ENCODE measurements at regions not wholly inside any gene's neighbourhood (a gene's known extent, or its start where the extent isn't known, plus 50 kb on each side); places are given as distances from the start of the nearest gene placed in this dataset.

DNA sequence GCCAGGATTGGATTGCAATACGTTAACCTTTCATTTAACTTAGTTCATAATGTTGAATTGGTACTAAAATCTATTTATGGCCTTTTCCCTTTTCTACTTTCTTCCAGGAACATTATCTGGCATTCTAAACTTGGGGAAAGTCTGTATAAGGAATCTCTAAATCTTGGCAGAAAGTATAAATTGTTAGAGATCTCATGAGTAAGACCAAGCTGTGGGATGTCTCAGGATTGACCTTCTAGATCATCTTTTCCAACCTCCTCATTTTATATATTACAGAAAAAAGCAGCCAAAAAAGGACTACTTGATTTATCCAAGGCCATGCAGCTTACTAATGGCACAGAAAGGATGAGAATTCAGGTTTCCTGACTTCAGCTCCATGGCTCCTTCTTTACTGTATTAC lies 598.3 kb downstream of the INHBA start:
- Histone ChIP-seq H3K36me3 (ENCODE audit: control insufficient read depth, insufficient read depth, low read length) (no peaks in the 10 kb centered on the region), H3K27ac (ENCODE audit: low read depth, low read length) (no peak overlapping the region), H3K27me3 (ENCODE audit: control insufficient read depth, insufficient read depth, low read length) (no peaks in the 10 kb centered on the region), H3K9me3 (ENCODE audit: control insufficient read depth, insufficient read depth, low read length) (no peaks in the 10 kb centered on the region), H3K4me1 (ENCODE audit: control insufficient read depth, insufficient read depth, low read length) (no peaks in the 10 kb centered on the region), H3K4me3 (ENCODE audit: low read depth, low read length) (no peak overlapping the region)
- WGBS (ENCODE audit: insufficient coverage): no CpG with 5 or more reads among the region's 1 CpG
- DNase-seq (ENCODE audit: low read depth in 4 of 6, low spot score in 6 of 6): no peak

DNA sequence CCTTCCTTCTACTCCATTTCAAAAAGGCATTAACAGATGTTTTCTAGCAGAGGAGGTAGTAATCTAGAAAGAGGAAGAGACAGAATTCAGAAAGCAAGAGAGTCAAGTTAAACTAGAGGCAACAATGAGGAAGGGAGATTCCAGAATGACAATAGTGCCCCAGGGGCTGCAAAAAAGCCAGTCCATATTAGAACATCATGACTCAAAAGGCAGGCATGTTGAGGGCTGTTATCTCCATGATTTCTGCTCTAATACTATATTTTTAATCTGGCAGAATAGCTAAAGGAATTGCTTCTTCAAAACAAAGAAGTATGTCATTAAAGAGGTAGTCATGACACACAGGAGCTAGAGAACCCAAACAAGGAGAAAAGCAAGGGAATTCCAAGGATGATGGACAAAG lies 599.6 kb downstream of the INHBA start:
- H3K36me3 ChIP-seq (ENCODE audit: control insufficient read depth, insufficient read depth, low read length): no peaks in the 10 kb centered on the region
- DNase-seq (ENCODE audit: low read depth in 4 of 6, low spot score in 6 of 6): no peak
- H3K4me1 ChIP-seq (ENCODE audit: control insufficient read depth, insufficient read depth, low read length): no peaks in the 10 kb centered on the region
- no peak overlapping the region for H3K27ac ChIP-seq (ENCODE audit: low read depth, low read length)
- H3K9me3 ChIP-seq (ENCODE audit: control insufficient read depth, insufficient read depth, low read length): no peaks in the 10 kb centered on the region
- no peaks in the 10 kb centered on the region for H3K27me3 ChIP-seq (ENCODE audit: control insufficient read depth, insufficient read depth, low read length)
- H3K4me3 ChIP-seq (ENCODE audit: low read depth, low read length): no peak overlapping the region

DNA sequence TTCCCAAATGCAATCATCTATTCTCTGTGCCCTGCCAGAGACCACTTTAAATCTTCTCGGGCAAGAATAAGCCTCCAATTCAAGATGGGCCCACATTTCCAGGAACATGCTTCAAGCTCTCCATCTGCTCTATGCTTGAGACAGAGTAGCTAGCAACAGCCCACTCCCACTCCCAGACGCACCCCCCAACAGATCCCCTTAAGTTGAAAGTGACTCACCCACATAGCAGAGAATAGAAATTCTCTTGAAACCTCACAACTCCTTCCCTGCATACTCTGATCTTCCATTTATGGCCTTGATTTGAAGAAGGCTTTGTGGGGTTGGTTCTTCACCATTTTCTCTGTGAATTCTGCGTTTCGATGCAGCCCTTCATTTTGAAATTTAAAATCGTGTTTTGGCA lies 604.0 kb downstream of the INHBA start:
- Histone ChIP-seq H3K4me1 (ENCODE audit: control insufficient read depth, insufficient read depth, low read length) (no peaks in the 10 kb centered on the region), H3K36me3 (ENCODE audit: control insufficient read depth, insufficient read depth, low read length) (no peaks in the 10 kb centered on the region), H3K27ac (ENCODE audit: low read depth, low read length) (no peak overlapping the region), H3K27me3 (ENCODE audit: control insufficient read depth, insufficient read depth, low read length) (no peaks in the 10 kb centered on the region), H3K4me3 (ENCODE audit: low read depth, low read length) (no peak overlapping the region), H3K9me3 (ENCODE audit: control insufficient read depth, insufficient read depth, low read length) (no peaks in the 10 kb centered on the region)
- 73% methylated on average over 1 of the region's 5 CpGs for WGBS (ENCODE audit: insufficient coverage)
- DNase-seq (ENCODE audit: low read depth in 4 of 6, low spot score in 6 of 6): no peak

DNA sequence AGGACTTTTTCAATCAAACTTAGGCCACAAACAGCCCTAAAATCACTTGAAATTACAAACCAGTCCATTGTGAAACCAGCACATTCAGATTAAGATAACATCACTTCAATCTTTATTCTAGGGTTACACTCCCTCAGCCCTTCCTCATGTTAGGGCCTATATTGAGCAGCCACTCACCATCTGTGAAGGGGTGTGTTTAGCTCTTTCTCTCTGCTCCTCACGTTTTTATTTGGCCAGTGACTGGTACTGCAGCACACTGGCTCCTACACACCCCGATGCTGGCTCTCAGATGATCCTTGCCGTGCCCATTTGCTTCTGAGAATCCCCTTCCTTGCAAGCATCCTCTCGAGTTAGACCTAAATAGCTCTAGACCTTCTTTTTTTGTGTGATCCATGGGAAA lies 604.5 kb downstream of the INHBA start:
- Histone ChIP-seq H3K27me3 (ENCODE audit: control insufficient read depth, insufficient read depth, low read length) (no peaks in the 10 kb centered on the region), H3K27ac (ENCODE audit: low read depth, low read length) (no peak overlapping the region), H3K4me1 (ENCODE audit: control insufficient read depth, insufficient read depth, low read length) (no peaks in the 10 kb centered on the region), H3K9me3 (ENCODE audit: control insufficient read depth, insufficient read depth, low read length) (no peaks in the 10 kb centered on the region), H3K4me3 (ENCODE audit: low read depth, low read length) (no peak overlapping the region), H3K36me3 (ENCODE audit: control insufficient read depth, insufficient read depth, low read length) (no peaks in the 10 kb centered on the region)
- 59% methylated on average over 4 of the region's 4 CpGs for WGBS (ENCODE audit: insufficient coverage)
- DNase-seq (ENCODE audit: low read depth in 4 of 6, low spot score in 6 of 6): no peak

DNA sequence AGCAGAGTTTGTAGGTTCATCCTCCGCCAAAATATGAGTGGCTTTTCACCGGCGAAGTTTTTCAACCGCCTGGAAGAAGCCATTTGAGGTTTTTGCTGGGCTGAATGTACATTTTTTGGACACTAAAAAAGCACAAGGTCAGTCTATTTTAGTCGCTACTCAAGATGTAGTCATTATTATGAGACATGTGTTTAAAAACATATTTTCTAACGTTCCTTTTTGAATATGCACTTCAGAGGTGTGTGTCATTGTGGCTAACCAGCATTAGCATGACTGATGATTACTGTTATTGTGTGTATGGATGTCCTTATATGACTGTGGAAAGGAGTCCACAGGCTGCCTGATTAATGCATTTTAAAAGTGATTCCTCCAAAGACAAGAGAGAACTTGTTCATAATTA lies 605.4 kb downstream of the INHBA start:
- no peaks in the 10 kb centered on the region for H3K9me3 ChIP-seq (ENCODE audit: control insufficient read depth, insufficient read depth, low read length)
- H3K27ac ChIP-seq (ENCODE audit: low read depth, low read length): no peak overlapping the region
- no peaks in the 10 kb centered on the region for H3K27me3 ChIP-seq (ENCODE audit: control insufficient read depth, insufficient read depth, low read length)
- WGBS (ENCODE audit: insufficient coverage): 96% methylated on average over 5 of the region's 6 CpGs
- H3K4me1 ChIP-seq (ENCODE audit: control insufficient read depth, insufficient read depth, low read length): no peaks in the 10 kb centered on the region
- no peaks in the 10 kb centered on the region for H3K36me3 ChIP-seq (ENCODE audit: control insufficient read depth, insufficient read depth, low read length)
- DNase-seq (ENCODE audit: low read depth in 4 of 6, low spot score in 6 of 6): no peak
- H3K4me3 ChIP-seq (ENCODE audit: low read depth, low read length): no peak overlapping the region

DNA sequence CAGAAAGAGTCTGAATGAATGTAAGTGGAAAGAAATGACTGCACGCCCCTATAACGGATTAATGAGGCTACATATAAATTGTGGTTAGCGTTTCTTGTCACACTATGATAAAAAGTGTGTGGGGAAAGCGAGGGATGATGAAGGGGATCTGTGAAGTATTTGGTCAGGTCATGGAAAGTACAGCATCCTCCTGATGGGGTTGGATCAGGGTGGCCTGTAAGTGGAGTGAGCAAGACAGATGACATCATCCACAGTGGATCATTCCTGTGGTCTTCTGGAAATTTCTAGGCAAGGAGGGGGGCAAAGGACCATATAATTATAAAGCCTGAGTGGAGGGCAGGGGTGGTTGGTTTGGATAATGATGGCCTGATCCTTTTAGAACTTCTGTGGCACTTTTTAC lies 606.0 kb downstream of the INHBA start:
- Histone ChIP-seq H3K27ac (ENCODE audit: low read depth, low read length) (no peak overlapping the region), H3K36me3 (ENCODE audit: control insufficient read depth, insufficient read depth, low read length) (no peaks in the 10 kb centered on the region), H3K4me3 (ENCODE audit: low read depth, low read length) (no peak overlapping the region), H3K27me3 (ENCODE audit: control insufficient read depth, insufficient read depth, low read length) (no peaks in the 10 kb centered on the region), H3K4me1 (ENCODE audit: control insufficient read depth, insufficient read depth, low read length) (no peaks in the 10 kb centered on the region), H3K9me3 (ENCODE audit: control insufficient read depth, insufficient read depth, low read length) (no peaks in the 10 kb centered on the region)
- 88% methylated on average over 4 of the region's 4 CpGs for WGBS (ENCODE audit: insufficient coverage)
- DNase-seq (ENCODE audit: low read depth in 4 of 6, low spot score in 6 of 6): no peak

DNA sequence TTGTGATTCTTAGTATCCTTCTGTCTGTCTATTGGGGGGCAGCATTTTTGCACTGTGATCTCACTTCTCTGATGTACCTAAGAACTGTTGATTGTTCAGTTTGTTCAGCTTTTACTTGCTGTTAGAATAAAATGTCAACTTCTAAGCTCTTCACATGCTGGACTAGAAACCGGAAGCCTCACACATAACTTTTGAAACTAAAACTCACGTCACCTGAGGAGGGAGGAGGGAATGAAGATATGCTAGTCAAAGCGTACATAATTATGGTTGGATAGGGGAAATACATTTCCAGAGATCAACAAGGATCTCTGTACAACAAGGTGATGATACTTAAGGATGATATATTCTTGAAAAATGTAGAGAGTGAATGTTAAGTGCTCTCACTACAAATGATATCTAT lies 609.7 kb downstream of the INHBA start:
- H3K9me3 ChIP-seq (ENCODE audit: control insufficient read depth, insufficient read depth, low read length): no peaks in the 10 kb centered on the region
- no CpG with 5 or more reads among the region's 3 CpGs for WGBS (ENCODE audit: insufficient coverage)
- no peaks in the 10 kb centered on the region for H3K27me3 ChIP-seq (ENCODE audit: control insufficient read depth, insufficient read depth, low read length)
- H3K4me1 ChIP-seq (ENCODE audit: control insufficient read depth, insufficient read depth, low read length): no peaks in the 10 kb centered on the region
- no peak for DNase-seq (ENCODE audit: low read depth in 4 of 6, low spot score in 6 of 6)
- no peak overlapping the region for H3K4me3 ChIP-seq (ENCODE audit: low read depth, low read length)
- no peak overlapping the region for H3K27ac ChIP-seq (ENCODE audit: low read depth, low read length)
- no peaks in the 10 kb centered on the region for H3K36me3 ChIP-seq (ENCODE audit: control insufficient read depth, insufficient read depth, low read length)

DNA sequence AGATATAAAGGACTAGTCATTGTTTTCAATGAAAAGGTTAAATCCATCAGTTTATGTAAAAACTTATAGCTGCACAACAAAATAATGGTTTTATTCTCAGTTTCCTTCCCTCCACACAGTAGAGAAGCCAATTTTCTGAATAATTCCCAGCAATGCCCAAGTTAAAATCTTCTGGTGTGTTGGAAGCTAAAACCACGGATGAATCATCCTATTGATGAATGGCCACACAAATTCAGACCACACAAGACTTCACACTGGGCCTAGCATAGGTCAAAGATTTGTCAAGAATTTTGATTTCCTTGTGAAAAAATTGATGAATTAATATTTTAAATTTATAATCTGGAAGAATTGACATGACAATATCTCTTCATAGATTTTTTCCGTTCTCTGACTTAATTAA lies 617.6 kb downstream of the INHBA start:
- Histone ChIP-seq H3K4me1 (ENCODE audit: control insufficient read depth, insufficient read depth, low read length) (no peaks in the 10 kb centered on the region), H3K36me3 (ENCODE audit: control insufficient read depth, insufficient read depth, low read length) (no peaks in the 10 kb centered on the region), H3K4me3 (ENCODE audit: low read depth, low read length) (no peak overlapping the region), H3K9me3 (ENCODE audit: control insufficient read depth, insufficient read depth, low read length) (no peaks in the 10 kb centered on the region), H3K27me3 (ENCODE audit: control insufficient read depth, insufficient read depth, low read length) (no peaks in the 10 kb centered on the region), H3K27ac (ENCODE audit: low read depth, low read length) (no peak overlapping the region)
- WGBS (ENCODE audit: insufficient coverage): no CpG with 5 or more reads among the region's 2 CpGs
- no peak for DNase-seq (ENCODE audit: low read depth in 4 of 6, low spot score in 6 of 6)

DNA sequence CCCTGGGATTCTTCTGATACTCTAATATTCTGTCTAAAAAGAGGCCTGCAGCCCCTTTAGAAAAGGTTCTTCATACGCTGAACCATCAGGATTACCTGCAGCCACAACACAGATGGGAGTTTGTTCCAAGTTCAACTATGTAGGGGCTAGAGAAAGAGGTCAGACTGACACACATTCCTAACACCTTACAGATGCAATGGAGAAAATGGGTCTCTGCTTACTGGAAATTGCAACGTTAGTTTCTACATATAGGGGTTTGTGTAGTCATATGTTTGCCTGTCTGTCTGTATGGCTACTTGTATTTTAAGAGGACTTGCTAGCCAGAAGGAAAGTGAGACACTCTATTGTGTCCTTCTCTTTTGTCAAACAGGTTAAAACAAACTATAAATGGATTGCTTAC lies 618.5 kb downstream of the INHBA start:
- DNase-seq (ENCODE audit: low read depth in 4 of 6, low spot score in 6 of 6): no peak
- Histone ChIP-seq H3K4me3 (ENCODE audit: low read depth, low read length) (no peak overlapping the region), H3K36me3 (ENCODE audit: control insufficient read depth, insufficient read depth, low read length) (no peaks in the 10 kb centered on the region), H3K27ac (ENCODE audit: low read depth, low read length) (no peak overlapping the region), H3K4me1 (ENCODE audit: control insufficient read depth, insufficient read depth, low read length) (no peaks in the 10 kb centered on the region), H3K27me3 (ENCODE audit: control insufficient read depth, insufficient read depth, low read length) (no peaks in the 10 kb centered on the region), H3K9me3 (ENCODE audit: control insufficient read depth, insufficient read depth, low read length) (no peaks in the 10 kb centered on the region)
- no CpG with 5 or more reads among the region's 2 CpGs for WGBS (ENCODE audit: insufficient coverage)

DNA sequence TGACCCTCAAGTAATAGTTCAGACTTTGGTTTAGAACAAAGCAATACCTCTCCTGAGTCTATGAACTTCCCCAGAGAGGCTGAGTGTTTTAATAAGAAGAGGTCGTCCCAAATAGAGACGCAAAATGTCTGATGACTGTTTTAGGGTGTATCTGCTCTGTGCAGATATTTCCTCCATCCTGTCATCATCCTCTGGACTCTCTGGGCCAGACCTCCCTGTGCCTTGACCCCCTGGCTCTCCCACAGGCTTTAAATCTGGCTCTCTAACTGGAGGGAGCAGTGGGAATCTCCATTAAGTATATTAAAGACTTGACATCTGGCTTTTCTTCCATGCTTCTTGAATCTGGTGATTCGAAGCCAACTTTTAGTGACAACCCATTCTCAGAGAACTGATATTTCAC lies 633.3 kb downstream of the INHBA start:
- Histone ChIP-seq H3K4me1 (ENCODE audit: control insufficient read depth, insufficient read depth, low read length) (no peaks in the 10 kb centered on the region), H3K27ac (ENCODE audit: low read depth, low read length) (no peak overlapping the region), H3K27me3 (ENCODE audit: control insufficient read depth, insufficient read depth, low read length) (no peaks in the 10 kb centered on the region), H3K4me3 (ENCODE audit: low read depth, low read length) (no peak overlapping the region), H3K36me3 (ENCODE audit: control insufficient read depth, insufficient read depth, low read length) (no peaks in the 10 kb centered on the region), H3K9me3 (ENCODE audit: control insufficient read depth, insufficient read depth, low read length) (no peaks in the 10 kb centered on the region)
- DNase-seq (ENCODE audit: low read depth in 4 of 6, low spot score in 6 of 6): no peak
- WGBS (ENCODE audit: insufficient coverage): no CpG with 5 or more reads among the region's 3 CpGs

DNA sequence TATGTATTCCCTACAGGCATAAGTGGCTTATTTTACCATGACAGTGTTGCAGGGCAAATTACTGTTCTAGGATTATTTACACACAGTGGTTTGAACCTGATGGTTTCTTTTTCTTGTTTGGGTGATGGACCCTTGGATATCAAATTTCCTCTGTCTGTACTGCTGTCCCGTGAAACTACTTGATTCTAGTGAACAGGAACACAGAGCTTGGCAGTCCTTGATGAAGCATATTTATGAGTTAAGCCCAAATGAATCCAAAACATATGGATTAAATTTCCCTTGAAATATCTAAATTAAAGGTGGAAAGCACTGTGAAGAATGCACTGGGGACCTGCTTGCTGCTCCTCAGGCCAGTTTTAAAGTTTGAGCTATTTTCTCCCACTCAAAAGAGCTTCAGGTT lies 635.3 kb downstream of the INHBA start:
- no peak overlapping the region for H3K27ac ChIP-seq (ENCODE audit: low read depth, low read length)
- WGBS (ENCODE audit: insufficient coverage): 100% methylated on average over 1 of the region's 1 CpG
- no peaks in the 10 kb centered on the region for H3K4me1 ChIP-seq (ENCODE audit: control insufficient read depth, insufficient read depth, low read length)
- no peaks in the 10 kb centered on the region for H3K9me3 ChIP-seq (ENCODE audit: control insufficient read depth, insufficient read depth, low read length)
- H3K4me3 ChIP-seq (ENCODE audit: low read depth, low read length): no peak overlapping the region
- no peak for DNase-seq (ENCODE audit: low read depth in 4 of 6, low spot score in 6 of 6)
- no peaks in the 10 kb centered on the region for H3K27me3 ChIP-seq (ENCODE audit: control insufficient read depth, insufficient read depth, low read length)
- no peaks in the 10 kb centered on the region for H3K36me3 ChIP-seq (ENCODE audit: control insufficient read depth, insufficient read depth, low read length)
